Loucy (cell line): ENCODE measurements at regions not wholly inside any gene's neighbourhood (a gene's known extent, or its start where the extent isn't known, plus 50 kb on each side); places are given as distances from the start of the nearest gene placed in this dataset.

Source experiments
- H2AFZ ChIP-seq: fragments of 200-600 bp; sonication (generic); 2 replicates; pipeline ENCODE4 v1.6.0; 2016; ENCODE audit warnings: antibody characterized with exemption, mild to moderate bottlenecking, low read length, moderate library complexity
- H3F3A ChIP-seq: fragments of 200-600 bp; 2 replicates; pipeline ENCODE4 v1.6.0; 2016; ENCODE audit warnings: antibody characterized with exemption, low read depth, mild to moderate bottlenecking
- H3K27me3 ChIP-seq: fragments of 200-600 bp; sonication (generic); 2 replicates; pipeline ENCODE4 v1.6.1; 2014; ENCODE audit warnings: low read length, mild to moderate bottlenecking; ENCODE audit not compliant: insufficient read depth, poor library complexity, severe bottlenecking
- H3K36me3 ChIP-seq: fragments of 200-600 bp; sonication (generic); 2 replicates; pipeline ENCODE4 v1.6.1; 2016; ENCODE audit warnings: low read length; ENCODE audit not compliant: insufficient read depth
- H3K4me1 ChIP-seq: fragments of 200-600 bp; sonication (generic); 2 replicates; pipeline ENCODE4 v1.5.1; 2014; ENCODE audit warnings: low read length, mild to moderate bottlenecking; ENCODE audit not compliant: insufficient read depth, poor library complexity, severe bottlenecking
- H3K4me2 ChIP-seq: fragments of 200-600 bp; sonication (generic); 2 replicates; pipeline ENCODE4 v1.6.0; 2014; ENCODE audit warnings: antibody characterized with exemption, low read length, low read depth, mild to moderate bottlenecking; ENCODE audit not compliant: poor library complexity, severe bottlenecking
- H3K4me3 ChIP-seq: fragments of 200-600 bp; sonication (generic); 2 replicates; pipeline ENCODE4 v1.5.1; 2014; ENCODE audit warnings: low read length, mild to moderate bottlenecking, mixed read lengths; ENCODE audit not compliant: poor library complexity, severe bottlenecking
- H3K79me2 ChIP-seq: fragments of 200-600 bp; sonication (generic); 2 replicates; pipeline ENCODE4 v1.6.1; 2014; ENCODE audit warnings: low read length; ENCODE audit not compliant: insufficient read depth
- H3K9ac ChIP-seq: fragments of 200-600 bp; sonication (generic); 2 replicates; pipeline ENCODE4 v1.6.0; 2014; ENCODE audit warnings: mild to moderate bottlenecking, low read depth, low read length, moderate library complexity; ENCODE audit not compliant: poor library complexity, severe bottlenecking
- H3K9me2 ChIP-seq: fragments of 200-600 bp; sonication (generic); replicated peaks from 2 replicates; pipeline ENCODE4 v1.6.1; 2016; ENCODE audit warnings: low read depth, low read length, mixed read lengths
- H3K9me3 ChIP-seq: fragments of 200-600 bp; sonication (generic); 2 replicates; pipeline ENCODE4 v1.6.1; 2014; ENCODE audit warnings: mild to moderate bottlenecking, antibody characterized with exemption, low read length, low read depth; ENCODE audit not compliant: insufficient read depth
- H4K20me1 ChIP-seq: fragments of 200-600 bp; sonication (generic); 2 replicates; pipeline ENCODE4 v1.6.0; 2014; ENCODE audit warnings: antibody characterized with exemption, low read length, mild to moderate bottlenecking; ENCODE audit not compliant: insufficient read depth, poor library complexity, severe bottlenecking
- EZH2phosphoT487 ChIP-seq: fragments of 200-600 bp; IDR thresholded peaks from 2 replicates; pipeline ENCODE4 v1.6.1; 2018; ENCODE audit warnings: antibody characterized with exemption, mild to moderate bottlenecking, moderate library complexity, borderline replicate concordance
- TF ChIP-seq, protein P1 (sequence below): fragments of 200-600 bp; sonication (generic); conservative IDR thresholded peaks from 2 replicates; pipeline ENCODE4 v1.5.1; 2014; ENCODE audit warnings: mild to moderate bottlenecking, antibody characterized with exemption, low read length

DNA sequence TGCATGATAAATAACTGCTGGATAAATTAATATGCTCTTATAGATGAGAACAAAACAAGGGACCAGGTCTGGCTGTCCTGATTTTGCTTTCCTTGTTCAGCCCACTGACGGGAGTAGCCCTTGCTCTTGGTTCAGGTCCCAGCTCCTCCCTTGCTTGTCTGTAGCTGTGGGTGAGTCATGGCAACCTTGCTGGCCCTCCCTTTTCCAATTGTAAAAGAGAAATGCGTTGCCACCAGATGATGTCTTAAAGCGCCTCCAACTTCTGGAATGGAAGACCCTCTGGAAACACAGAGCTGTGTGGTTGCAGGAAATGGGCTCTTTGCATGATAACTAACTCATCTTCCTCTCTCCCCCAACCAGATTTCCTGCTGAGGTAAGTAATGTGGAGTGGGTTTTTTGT, 171.4 kb downstream of the AASDH start:
- no peaks in the 10 kb centered on the region for H3K79me2 ChIP-seq
- H3K4me3 ChIP-seq: no peak overlapping the region
- H3K36me3 ChIP-seq: no peaks in the 10 kb centered on the region
- H2AFZ ChIP-seq: no peak overlapping the region; the same call in 1 of the 2 replicates
- TF ChIP-seq, protein P1, sequence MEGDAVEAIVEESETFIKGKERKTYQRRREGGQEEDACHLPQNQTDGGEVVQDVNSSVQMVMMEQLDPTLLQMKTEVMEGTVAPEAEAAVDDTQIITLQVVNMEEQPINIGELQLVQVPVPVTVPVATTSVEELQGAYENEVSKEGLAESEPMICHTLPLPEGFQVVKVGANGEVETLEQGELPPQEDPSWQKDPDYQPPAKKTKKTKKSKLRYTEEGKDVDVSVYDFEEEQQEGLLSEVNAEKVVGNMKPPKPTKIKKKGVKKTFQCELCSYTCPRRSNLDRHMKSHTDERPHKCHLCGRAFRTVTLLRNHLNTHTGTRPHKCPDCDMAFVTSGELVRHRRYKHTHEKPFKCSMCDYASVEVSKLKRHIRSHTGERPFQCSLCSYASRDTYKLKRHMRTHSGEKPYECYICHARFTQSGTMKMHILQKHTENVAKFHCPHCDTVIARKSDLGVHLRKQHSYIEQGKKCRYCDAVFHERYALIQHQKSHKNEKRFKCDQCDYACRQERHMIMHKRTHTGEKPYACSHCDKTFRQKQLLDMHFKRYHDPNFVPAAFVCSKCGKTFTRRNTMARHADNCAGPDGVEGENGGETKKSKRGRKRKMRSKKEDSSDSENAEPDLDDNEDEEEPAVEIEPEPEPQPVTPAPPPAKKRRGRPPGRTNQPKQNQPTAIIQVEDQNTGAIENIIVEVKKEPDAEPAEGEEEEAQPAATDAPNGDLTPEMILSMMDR: no peak
- no peak for TF ChIP-seq EZH2phosphoT487
- peaks cover 14% of the 10 kb centered on the region for H3K4me1 ChIP-seq
- H3K4me2 ChIP-seq: no peak overlapping the region
- no peaks in the 10 kb centered on the region for H4K20me1 ChIP-seq
- peaks cover 11% of the 10 kb centered on the region; the same call in 1 of the 2 replicates for H3K9me3 ChIP-seq
- no peak overlapping the region for H3K9ac ChIP-seq
- no peaks in the 10 kb centered on the region for H3F3A ChIP-seq
- H3K9me2 ChIP-seq: no peaks in the 10 kb centered on the region
- peaks cover 10% of the 10 kb centered on the region for H3K27me3 ChIP-seq

- Histone ChIP-seq H3F3A (no peaks in the 10 kb centered on the region), H2AFZ (no peak overlapping the region), H3K9me2 (no peaks in the 10 kb centered on the region), H3K4me3 (no peak overlapping the region), H4K20me1 (no peaks in the 10 kb centered on the region), H3K79me2 (no peaks in the 10 kb centered on the region), H3K27me3 (peaks cover 3% of the 10 kb centered on the region), H3K4me2 (no peak overlapping the region), H3K9me3 (peaks cover 11% of the 10 kb centered on the region; the same call in 1 of the 2 replicates), H3K36me3 (no peaks in the 10 kb centered on the region), H3K4me1 (peaks cover 14% of the 10 kb centered on the region), H3K9ac (no peak overlapping the region)
- no peak for TF ChIP-seq EZH2phosphoT487
- TF ChIP-seq, protein P1: no peak
Observed at GRCh38 chr4:56215141-56215783, 172.0 kb downstream of the AASDH start.

DNA sequence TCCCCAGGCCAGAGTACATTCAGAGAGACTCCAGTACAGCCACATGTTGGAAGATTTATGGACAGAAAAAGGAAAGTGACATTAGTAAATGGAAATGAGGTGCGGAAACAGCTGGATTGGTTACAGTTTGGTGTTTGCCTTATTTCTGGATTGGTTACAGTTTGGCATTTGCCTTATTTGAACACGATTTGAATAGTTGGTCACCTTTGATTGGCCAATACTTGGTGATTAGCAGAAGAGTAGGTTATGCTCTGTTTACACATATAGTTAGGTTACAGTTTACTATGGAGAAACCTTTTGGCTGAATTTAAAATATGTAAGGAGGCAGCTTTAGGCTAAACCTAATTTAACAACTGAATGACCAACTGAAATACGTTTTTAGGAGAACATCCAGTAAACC, 173.7 kb downstream of the AASDH start:
- H4K20me1 ChIP-seq: no peaks in the 10 kb centered on the region
- peaks cover 14% of the 10 kb centered on the region for H3K4me1 ChIP-seq
- no peak overlapping the region for H3K4me2 ChIP-seq
- TF ChIP-seq EZH2phosphoT487: no peak
- TF ChIP-seq, protein P1: no peak
- peaks cover 11% of the 10 kb centered on the region; the same call in 1 of the 2 replicates for H3K9me3 ChIP-seq
- H3K27me3 ChIP-seq: no peaks in the 10 kb centered on the region
- no peaks in the 10 kb centered on the region for H3F3A ChIP-seq
- no peak overlapping the region for H3K4me3 ChIP-seq
- H2AFZ ChIP-seq: no peak overlapping the region
- H3K79me2 ChIP-seq: no peaks in the 10 kb centered on the region
- H3K9ac ChIP-seq: no peak overlapping the region
- H3K36me3 ChIP-seq: no peaks in the 10 kb centered on the region
- no peaks in the 10 kb centered on the region for H3K9me2 ChIP-seq
